GM12864 (cell line): ENCODE measurements at regions not wholly inside any gene's neighbourhood (a gene's known extent, or its start where the extent isn't known, plus 50 kb on each side); places are given as distances from the start of the nearest gene placed in this dataset.

Experiments used
- DNase-seq: peaks from one replicate; pipeline ENCODE4 v3.0.0-alpha.2; 2011; ENCODE audit warnings: low read depth
- H3K4me3 ChIP-seq: 2 replicates; pipeline ENCODE4 v1.5.1; 2011; ENCODE audit warnings: mild to moderate bottlenecking, low read depth, low read length, control low read depth
- TF ChIP-seq, protein P1 (sequence below): IDR thresholded peaks from 2 replicates; pipeline ENCODE4 v1.5.1; 2011; ENCODE audit warnings: low read depth, mild to moderate bottlenecking, moderate library complexity, low read length, control low read depth, inconsistent platforms; ENCODE audit errors: missing control alignments

DNA sequence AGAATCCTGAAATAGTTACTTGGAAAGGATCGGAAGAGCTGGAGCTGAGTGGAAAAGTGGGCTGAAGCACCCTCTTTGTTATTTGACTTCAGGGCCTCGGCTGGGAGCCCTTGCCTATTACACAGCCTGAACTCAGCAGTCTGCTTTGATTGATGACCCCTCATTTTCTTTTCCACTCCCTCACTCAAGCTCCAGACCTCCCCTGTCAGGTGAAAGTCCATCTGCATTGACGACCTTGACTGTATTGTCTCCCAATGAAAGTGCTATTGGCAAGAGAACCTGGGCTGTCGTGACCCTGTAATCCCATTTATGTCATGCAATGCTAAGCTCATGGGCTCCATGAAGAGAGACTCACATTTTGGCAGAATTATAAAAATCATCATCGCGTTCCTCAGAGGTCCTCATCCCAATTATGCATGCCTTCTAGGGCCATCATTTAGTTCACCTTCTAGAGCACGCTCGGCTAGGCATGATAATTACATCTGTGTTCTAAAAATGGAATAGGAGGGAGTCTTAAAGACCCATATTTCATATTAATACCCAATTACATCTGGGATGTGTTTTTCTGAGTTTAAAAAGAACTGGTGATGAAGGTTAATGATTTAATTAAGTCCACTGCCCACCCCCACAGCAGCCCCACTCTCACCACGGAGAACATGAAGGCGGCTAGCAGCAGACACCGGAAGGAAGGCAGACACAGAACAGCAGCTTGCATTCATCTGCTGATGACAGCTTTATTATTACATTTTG lies 472.5 kb downstream of the PID1 start:
- DNase-seq = no peak
- TF ChIP-seq, protein P1, sequence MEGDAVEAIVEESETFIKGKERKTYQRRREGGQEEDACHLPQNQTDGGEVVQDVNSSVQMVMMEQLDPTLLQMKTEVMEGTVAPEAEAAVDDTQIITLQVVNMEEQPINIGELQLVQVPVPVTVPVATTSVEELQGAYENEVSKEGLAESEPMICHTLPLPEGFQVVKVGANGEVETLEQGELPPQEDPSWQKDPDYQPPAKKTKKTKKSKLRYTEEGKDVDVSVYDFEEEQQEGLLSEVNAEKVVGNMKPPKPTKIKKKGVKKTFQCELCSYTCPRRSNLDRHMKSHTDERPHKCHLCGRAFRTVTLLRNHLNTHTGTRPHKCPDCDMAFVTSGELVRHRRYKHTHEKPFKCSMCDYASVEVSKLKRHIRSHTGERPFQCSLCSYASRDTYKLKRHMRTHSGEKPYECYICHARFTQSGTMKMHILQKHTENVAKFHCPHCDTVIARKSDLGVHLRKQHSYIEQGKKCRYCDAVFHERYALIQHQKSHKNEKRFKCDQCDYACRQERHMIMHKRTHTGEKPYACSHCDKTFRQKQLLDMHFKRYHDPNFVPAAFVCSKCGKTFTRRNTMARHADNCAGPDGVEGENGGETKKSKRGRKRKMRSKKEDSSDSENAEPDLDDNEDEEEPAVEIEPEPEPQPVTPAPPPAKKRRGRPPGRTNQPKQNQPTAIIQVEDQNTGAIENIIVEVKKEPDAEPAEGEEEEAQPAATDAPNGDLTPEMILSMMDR = no peak
- no peak overlapping the region for H3K4me3 ChIP-seq

GRCh38 chr2:228796386-228796785 lies 474.7 kb downstream of the PID1 start:
- no peak for DNase-seq
- H3K4me3 ChIP-seq = no peak overlapping the region
- TF ChIP-seq, protein P1 = no peak

DNA sequence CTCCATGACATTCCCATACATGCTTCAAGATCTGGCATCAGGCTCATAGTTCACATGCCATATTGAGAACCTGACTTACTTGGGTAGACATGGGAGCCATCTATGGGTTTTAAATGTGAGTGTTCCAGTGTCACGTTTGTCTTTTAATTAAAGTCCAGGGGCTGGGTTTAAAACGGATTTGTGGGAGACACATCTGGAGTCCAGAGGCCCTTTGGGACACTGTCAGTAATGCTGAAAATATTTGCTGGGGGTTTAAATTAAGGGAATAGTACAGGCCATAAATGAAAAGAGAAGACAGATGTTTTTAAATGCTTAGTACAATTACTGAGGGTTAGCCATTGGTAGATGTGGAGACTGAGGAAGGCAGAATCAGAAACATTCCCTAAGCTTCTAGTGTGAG lies 478.0 kb downstream of the PID1 start:
- H3K4me3 ChIP-seq = no peak overlapping the region
- TF ChIP-seq, protein P1 = no peak
- DNase-seq = no peak

DNA sequence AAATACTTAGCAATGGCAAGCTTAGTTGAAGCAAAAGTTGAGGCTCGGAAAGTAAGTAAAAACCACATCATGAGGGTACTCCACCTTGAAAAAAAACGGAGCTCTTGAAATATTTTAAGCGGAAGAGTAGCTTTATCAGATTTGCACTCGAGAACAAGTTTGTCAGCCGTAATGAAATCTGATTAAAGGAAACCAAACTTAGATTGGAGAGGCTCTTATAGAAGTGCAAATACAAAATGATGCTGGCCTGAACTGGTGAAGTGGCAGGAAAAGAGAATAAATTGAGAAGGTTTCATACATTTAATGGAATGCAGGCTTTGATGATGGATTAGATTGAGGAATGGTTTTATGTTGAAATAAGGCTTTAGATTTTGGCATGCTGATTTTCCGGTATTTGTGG lies 484.2 kb downstream of the PID1 start:
- no peak overlapping the region for H3K4me3 ChIP-seq
- no peak for DNase-seq
- TF ChIP-seq, protein P1 = no peak

DNA sequence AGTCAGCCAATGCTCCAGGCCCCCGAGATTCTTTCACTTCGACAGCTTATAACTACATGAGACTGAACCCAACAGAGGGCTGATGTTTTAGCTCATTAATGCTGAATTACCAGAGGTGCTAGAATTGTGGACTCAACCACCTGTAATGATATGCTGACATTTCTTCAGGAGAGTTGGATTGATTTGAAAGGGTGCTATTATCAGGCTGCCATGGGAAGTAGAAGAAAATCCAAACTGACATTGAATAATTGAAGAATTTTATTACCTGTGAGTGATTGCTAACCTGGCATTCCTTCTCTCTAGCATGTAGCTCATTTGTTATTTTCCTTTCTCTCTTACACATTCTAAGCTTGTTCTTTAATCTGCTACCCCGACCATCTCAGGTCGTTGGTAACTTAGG lies 488.8 kb downstream of the PID1 start:
- DNase-seq = no peak
- TF ChIP-seq, protein P1 = no peak
- H3K4me3 ChIP-seq = no peak overlapping the region

DNA sequence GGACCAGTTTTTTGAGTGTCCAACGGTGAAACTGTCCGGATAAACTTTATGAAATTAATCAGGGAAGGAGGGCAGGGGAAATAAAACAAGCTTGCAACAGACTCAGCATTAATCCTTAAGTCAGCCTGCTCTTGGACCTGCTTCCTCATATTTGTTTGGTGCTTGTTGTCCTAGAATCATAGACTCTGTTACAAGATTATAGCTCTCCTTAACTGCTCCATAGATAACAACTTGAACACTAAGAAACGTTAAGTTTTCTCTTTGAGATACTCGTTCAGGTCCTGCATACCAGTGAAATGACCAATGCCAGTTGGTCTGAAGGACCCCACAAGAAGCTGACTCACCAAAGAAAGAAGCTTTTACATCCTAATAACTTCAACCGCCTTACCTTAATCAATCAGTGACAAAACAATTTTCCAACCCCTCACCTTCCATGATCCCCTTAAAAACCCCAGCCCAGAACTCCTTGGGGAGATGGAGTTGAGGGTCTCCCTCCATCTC lies 493.2 kb downstream of the PID1 start:
- H3K4me3 ChIP-seq = no peak overlapping the region
- no peak for DNase-seq
- TF ChIP-seq, protein P1 = no peak

- no peak for DNase-seq
- H3K4me3 ChIP-seq = no peak overlapping the region
- TF ChIP-seq, protein P1 = no peak
Observed at GRCh38 chr2:228774548-228774947, 496.5 kb downstream of the PID1 start.
